GM19238 (cell line): ENCODE measurements at regions not wholly inside any gene's neighbourhood (a gene's known extent, or its start where the extent isn't known, plus 50 kb on each side); places are given as distances from the start of the nearest gene placed in this dataset.
"Not testable (repeated sequence)": the region's sequence is repeated elsewhere in the genome, so short reads cannot be mapped to it uniquely, and the experiment has no call there.

ENCODE experiments used
- DNase-seq: peaks from one replicate; pipeline ENCODE4 v3.0.0; 2011; ENCODE audit warnings: low spot score; ENCODE audit not compliant: insufficient read length

GRCh38 chr5:99460701-99461100 is 531.9 kb upstream of the CHD1 start:
- no peak for DNase-seq

- DNase-seq, result no peak
Measured at GRCh38 chr5:99453196-99453595, 524.4 kb upstream of the CHD1 start.

- DNase-seq, result no peak
Measured at GRCh38 chr5:99449786-99450185, 521.0 kb upstream of the CHD1 start.

- no peak for DNase-seq
Measured at GRCh38 chr5:99445805-99446204, 517.0 kb upstream of the CHD1 start.

GRCh38 chr5:99441235-99441634 is 512.4 kb upstream of the CHD1 start:
- DNase-seq, result no peak

GRCh38 chr5:99438619-99439018 is 509.8 kb upstream of the CHD1 start:
- no peak for DNase-seq

- DNase-seq, result no peak
Measured at GRCh38 chr5:99437986-99438385, 509.2 kb upstream of the CHD1 start.

GRCh38 chr5:99423396-99423795 is 494.6 kb upstream of the CHD1 start:
- not testable (repeated sequence) for DNase-seq

- not testable (repeated sequence) for DNase-seq
Measured at GRCh38 chr5:99418640-99419039, 489.8 kb upstream of the CHD1 start.

- not testable (repeated sequence) for DNase-seq
Measured at GRCh38 chr5:99410386-99410785, 481.6 kb upstream of the CHD1 start.

GRCh38 chr5:99404764-99405302 is 476.0 kb upstream of the CHD1 start:
- DNase-seq, result not testable (repeated sequence)

- DNase-seq, result not testable (repeated sequence)
Measured at GRCh38 chr5:99400571-99400970, 471.8 kb upstream of the CHD1 start.

GRCh38 chr5:99398976-99399375 is 470.2 kb upstream of the CHD1 start:
- no peak for DNase-seq

- DNase-seq, result no peak
Measured at GRCh38 chr5:99386406-99387077, 457.7 kb upstream of the CHD1 start.

- DNase-seq, result no peak
Measured at GRCh38 chr5:99379187-99379586, 450.4 kb upstream of the CHD1 start.

- no peak for DNase-seq
Measured at GRCh38 chr5:99378443-99378842, 449.6 kb upstream of the CHD1 start.

GRCh38 chr5:99369797-99370593 is 441.2 kb upstream of the CHD1 start:
- no peak for DNase-seq

GRCh38 chr5:99368726-99369125 is 439.9 kb upstream of the CHD1 start:
- DNase-seq, result no peak

- no peak for DNase-seq
Measured at GRCh38 chr5:99355881-99356280, 427.1 kb upstream of the CHD1 start.

- DNase-seq, result no peak
Measured at GRCh38 chr5:99349787-99350186, 421.0 kb upstream of the CHD1 start.

GRCh38 chr5:99348597-99348996 is 419.8 kb upstream of the CHD1 start:
- no peak for DNase-seq

- DNase-seq, result not testable (repeated sequence)
Measured at GRCh38 chr5:99339758-99340157, 411.0 kb upstream of the CHD1 start.

GRCh38 chr5:99334936-99335335 is 406.1 kb upstream of the CHD1 start:
- no peak for DNase-seq
